HG03378 (cell line): ENCODE measurements at regions not wholly inside any gene's neighbourhood (a gene's known extent, or its start where the extent isn't known, plus 50 kb on each side); places are given as distances from the start of the nearest gene placed in this dataset.
"Not testable (repeated sequence)": the region's sequence is repeated elsewhere in the genome, so short reads cannot be mapped to it uniquely, and the experiment has no call there.

Experiments used
- ATAC-seq: cut with Tn5 transposase; IDR thresholded peaks from one replicate; pipeline ENCODE4 v1.9.1; 2021; ENCODE audit warnings: mild to moderate bottlenecking, moderate library complexity; ENCODE audit not compliant: unreplicated experiment

DNA sequence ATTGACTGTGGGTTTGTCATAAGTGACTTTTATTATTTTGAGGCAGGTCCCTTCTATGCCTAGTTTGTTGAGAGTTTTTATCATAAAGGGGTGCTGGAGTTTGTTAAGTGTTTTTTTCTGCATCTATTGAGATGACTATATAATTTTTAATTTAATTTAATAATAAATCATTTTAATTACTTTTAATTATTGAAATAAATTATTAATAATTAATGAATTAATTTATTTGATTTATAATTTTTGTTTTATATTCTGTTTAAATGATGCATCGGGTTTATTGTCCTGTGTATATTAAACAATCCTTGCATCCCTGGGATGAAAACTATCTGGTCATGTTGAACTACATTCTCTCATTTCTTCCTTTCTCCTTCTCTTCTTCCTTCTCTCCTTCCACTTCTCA is 1352.2 kb upstream of the PRR20A start:
- no peak for ATAC-seq

- ATAC-seq: no peak
These were observed 1348.0 kb upstream of the PRR20A start for GRCh38 chr13:55792544-55793193.

DNA sequence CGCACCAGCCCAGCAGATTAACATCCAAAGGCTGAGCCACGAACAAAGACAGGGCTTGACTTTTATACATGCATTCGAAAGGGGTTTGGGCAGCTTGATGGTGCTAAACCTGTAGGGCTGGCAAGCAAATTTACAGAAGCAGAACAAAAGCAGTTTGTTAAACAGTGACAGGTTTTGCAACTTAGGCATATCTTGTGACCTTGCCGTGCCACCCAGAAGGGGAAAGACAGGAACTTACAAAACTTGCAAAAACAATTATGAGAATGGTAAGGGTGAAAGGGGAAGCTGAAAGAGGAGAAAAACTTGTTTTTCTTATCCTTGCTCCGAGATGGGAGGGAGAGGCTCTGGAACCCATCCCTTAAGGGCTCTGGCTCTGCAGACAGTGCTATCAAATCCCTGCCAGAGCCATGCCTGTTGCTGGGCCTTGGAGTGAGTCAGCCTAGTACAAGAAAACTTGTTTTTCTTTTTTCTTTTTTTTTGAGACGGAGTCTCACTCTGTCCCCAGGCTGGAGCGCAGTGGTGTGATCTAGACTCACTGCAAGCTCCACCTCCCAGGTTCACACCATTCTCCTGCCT is 1325.2 kb upstream of the PRR20A start:
- ATAC-seq: no peak

- no peak for ATAC-seq
These were observed 1323.6 kb upstream of the PRR20A start for GRCh38 chr13:55816976-55817601.

DNA sequence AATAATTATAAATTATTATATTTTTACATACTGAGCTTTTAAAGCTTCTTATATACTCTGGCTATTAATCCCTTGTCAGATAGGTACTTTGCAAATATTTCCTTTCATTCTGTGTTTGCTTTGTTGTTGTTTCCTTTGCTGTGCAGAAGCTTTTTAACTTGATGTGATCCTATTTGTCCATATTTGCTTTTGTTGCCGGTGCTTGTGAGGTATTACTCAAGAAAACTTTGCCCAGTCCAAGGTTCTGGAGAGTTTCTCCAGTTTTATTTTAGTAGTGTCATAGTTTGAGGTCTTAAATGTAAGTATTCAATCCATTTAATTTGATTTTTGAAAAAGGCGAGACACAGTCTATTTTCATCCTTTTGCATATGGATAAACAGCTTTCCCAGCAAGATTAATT is 1319.9 kb upstream of the PRR20A start:
- ATAC-seq: no peak

GRCh38 chr13:55869648-55870047 is 1271.1 kb upstream of the PRR20A start:
- ATAC-seq: no peak

GRCh38 chr13:55887561-55887960 is 1253.2 kb upstream of the PRR20A start:
- ATAC-seq: no peak

DNA sequence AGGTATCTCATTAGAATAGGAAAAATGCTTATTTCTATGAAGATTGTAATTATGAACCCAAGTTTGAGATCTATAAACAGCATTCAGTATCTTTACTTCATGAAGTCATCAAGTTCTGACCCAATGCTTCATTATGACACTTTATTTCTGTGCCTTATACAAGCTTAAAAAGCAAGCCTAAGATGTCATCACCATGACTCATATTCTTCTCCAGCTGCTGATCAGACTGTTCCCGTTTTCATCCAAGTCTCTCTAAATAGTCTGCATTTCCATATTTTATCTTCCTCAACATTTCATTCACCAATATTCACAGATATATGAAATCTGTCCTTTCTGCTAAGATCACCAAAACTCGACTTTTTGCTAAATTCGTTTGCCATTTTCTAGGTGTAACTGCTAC is 1247.2 kb upstream of the PRR20A start:
- no peak for ATAC-seq

GRCh38 chr13:55937180-55937579 is 1203.5 kb upstream of the PRR20A start:
- ATAC-seq: no peak

DNA sequence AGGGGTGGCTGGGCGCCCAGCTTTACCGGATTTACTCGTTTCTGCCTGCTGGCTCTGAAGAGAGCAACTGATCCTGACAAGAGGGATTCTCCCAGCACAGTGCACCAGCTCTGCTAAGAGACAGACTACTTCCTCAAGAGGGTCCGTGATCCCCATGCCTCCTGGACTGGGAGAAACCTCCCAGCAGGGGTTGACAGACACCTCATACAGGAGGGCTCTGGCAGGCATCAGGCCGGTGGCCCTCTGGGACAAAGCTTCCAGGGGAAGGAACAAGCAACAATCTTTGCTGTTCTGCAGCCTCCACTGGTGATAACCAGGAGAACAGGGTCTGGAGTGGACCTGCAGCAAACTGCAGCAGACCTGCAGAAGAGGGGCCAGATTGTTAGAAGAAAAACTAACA is 1192.5 kb upstream of the PRR20A start:
- ATAC-seq: no peak

DNA sequence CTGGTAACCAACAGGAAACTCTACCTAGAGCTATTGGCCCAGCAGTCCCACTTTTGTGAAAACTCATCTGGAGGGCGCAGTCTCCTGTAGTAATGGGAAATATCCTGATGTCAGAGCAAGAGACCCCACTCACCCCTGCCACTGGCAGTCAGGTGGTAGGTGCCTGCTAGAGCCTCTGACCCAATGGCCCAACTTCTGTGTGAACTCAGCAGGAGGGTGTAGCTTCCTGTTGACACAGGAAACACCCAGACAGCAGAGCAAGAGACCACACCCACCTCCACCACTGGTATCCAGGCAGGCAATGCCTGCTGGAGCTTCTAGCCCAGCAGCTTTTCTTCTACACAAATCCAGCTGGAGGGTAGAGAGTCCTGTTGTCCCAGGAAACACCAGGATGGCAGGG is 1176.8 kb upstream of the PRR20A start:
- no peak for ATAC-seq

GRCh38 chr13:55967055-55967454 is 1173.7 kb upstream of the PRR20A start:
- ATAC-seq: no peak

- no peak for ATAC-seq
These were observed 1163.3 kb upstream of the PRR20A start for GRCh38 chr13:55977436-55977835.

- no peak for ATAC-seq
These were observed 1159.3 kb upstream of the PRR20A start for GRCh38 chr13:55981381-55981780.

GRCh38 chr13:55984026-55984425 is 1156.7 kb upstream of the PRR20A start:
- ATAC-seq: not testable (repeated sequence)

DNA sequence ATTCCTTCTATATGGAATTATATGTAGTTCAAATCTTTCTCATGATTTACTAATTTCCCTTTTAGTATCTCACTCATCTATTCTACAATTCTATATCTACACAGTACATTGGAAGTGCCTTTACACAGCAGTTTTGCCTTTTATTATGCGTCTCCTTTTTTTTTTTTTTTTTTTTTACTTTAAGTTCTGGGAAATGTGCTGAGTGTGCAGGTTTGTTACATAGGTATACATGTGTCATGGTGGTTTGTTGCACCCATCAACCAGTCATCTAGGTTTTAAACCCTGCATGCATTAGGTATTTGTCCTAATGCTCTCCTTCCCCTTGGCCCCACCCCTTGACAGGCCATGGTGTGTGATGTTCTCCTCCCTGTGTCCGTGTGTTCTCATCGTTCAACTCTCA is 1150.1 kb upstream of the PRR20A start:
- ATAC-seq: no peak

GRCh38 chr13:55991666-55992065 is 1149.1 kb upstream of the PRR20A start:
- no peak for ATAC-seq

DNA sequence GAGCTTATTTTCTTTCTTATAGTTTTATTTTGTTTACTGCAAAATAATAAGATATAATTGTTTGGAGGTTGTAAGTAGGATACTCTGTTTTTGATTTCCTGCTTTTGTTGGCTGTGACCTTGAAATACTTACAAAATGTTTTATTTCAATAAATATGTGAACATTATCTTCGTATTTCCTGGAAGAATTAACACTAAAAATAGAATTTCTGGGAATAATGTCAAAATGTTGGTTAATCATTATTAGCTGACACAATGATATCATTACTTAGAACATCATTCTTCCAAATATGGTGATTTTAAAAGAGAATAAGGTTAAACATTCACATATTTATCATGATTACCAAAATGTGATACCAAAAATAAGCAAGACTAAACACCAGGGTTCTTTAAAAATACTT is 1148.6 kb upstream of the PRR20A start:
- ATAC-seq: no peak

DNA sequence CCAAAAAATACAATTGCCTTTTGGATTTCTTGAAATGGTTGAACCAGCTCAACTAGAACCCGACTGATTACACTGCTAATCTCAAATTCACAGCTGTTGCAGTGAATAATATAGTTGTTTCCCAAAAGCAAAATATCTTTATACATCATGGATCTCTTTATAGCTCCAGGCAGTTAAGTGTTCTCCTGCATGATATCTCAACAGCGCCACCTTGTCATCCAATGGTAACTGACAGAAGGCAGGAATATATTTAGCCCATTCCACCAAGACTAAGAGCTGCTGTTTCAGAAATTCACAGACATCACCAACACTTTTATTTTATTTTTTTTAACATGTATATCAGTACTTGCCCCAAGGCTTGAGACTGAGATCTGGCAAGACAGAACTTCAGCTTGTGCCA is 1141.0 kb upstream of the PRR20A start:
- no peak for ATAC-seq

- no peak for ATAC-seq
These were observed 1131.3 kb upstream of the PRR20A start for GRCh38 chr13:56009418-56009817.

GRCh38 chr13:56012644-56013043 is 1128.1 kb upstream of the PRR20A start:
- ATAC-seq: no peak

DNA sequence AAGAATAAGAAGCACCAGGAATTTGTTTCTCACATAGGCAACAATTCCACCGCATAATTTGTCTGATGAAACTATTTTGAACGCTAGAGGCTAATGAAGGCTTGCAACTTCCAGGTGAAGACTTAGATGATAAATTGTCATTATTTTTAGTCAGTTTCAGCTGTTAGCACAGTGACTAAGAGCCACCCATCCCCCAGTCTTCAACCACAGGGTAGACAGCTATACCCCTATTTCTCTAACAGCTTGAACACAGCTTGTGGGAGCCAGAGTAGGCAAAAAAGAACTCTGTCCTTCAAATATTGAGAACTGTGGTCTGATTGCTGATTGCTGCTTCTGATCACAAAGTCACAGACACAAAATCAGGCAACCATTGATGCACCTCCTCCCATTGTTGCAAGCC is 1124.8 kb upstream of the PRR20A start:
- ATAC-seq: no peak

DNA sequence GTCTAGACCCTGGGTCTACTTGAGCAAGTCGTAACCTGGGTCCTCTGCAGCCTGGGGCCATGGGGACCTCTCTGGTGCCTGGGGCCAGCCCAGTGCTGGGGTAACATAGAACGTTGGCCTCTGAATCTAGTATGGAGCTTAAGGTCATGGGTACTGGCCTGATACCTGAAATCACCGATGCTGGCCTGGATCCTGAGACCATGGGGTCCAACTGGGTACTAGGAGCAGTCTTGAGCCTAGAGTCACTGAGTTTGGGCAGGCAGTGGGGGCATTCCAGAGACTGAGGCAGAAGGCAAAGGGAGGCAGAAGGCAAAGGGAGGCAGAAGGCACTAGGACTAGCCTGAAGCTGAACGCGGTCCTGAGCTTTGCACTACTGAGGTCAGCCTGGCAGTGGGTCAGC is 1121.1 kb upstream of the PRR20A start:
- no peak for ATAC-seq
